ENCODE measurements at regions not wholly inside any gene's neighbourhood (a gene's known extent, or its start where the extent isn't known, plus 50 kb on each side); places are given as distances from the start of the nearest gene placed in this dataset.

DNA sequence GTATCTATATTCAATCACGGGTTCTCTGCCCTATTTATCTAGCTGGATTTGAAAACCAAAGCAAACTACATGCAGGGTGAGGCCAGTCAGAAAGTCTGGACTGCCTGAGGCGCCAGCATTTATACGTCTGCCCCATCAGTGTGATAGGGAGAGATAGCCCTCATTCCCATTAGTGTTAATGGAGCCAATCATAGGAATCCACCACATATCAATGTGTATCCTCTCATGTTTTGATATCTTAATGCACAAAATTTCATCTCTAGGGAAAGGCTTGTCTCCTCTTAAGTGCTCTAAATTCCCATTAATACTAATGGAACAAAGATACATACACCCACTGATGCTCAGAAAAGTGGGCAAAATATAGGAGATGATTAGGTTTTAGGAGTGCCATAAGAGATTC, 376.2 kb downstream of the BTBD3 start:
- TF ChIP-seq RERE (CRISPR knock-in tag; IDR thresholded peaks at IDR 0.05; ENCODE audit: borderline replicate concordance): no peak
- no peak for TF ChIP-seq TSC22D4 (tag; IDR thresholded peaks at IDR 0.05)
- TF ChIP-seq, protein P1, sequence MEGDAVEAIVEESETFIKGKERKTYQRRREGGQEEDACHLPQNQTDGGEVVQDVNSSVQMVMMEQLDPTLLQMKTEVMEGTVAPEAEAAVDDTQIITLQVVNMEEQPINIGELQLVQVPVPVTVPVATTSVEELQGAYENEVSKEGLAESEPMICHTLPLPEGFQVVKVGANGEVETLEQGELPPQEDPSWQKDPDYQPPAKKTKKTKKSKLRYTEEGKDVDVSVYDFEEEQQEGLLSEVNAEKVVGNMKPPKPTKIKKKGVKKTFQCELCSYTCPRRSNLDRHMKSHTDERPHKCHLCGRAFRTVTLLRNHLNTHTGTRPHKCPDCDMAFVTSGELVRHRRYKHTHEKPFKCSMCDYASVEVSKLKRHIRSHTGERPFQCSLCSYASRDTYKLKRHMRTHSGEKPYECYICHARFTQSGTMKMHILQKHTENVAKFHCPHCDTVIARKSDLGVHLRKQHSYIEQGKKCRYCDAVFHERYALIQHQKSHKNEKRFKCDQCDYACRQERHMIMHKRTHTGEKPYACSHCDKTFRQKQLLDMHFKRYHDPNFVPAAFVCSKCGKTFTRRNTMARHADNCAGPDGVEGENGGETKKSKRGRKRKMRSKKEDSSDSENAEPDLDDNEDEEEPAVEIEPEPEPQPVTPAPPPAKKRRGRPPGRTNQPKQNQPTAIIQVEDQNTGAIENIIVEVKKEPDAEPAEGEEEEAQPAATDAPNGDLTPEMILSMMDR (IDR thresholded peaks at IDR 0.05 in 2 of 3, conservative IDR thresholded peaks at IDR 0.05 in 1 of 3; ENCODE audit: insufficient read depth in 2 of 3, low read depth in 1 of 3, low read length in 3 of 3): no peak
- no peak for TF ChIP-seq TCF7L2 (IDR thresholded peaks at IDR 0.05; ENCODE audit: low read depth, low read length)
- no peak for TF ChIP-seq ZBTB8A (IDR thresholded peaks at IDR 0.05; ENCODE audit: partially characterized antibody)
- TF ChIP-seq NR2C2 (CRISPR knock-in tag; IDR thresholded peaks at IDR 0.05): no peak
- no peak for TF ChIP-seq NR2C2 (tag; IDR thresholded peaks at IDR 0.05)
- no peak for TF ChIP-seq RBM22 (IDR thresholded peaks at IDR 0.05; ENCODE audit: low read depth, low read length, poor library complexity, severe bottlenecking)
- no peak for TF ChIP-seq USF1 (CRISPR knock-in tag; IDR thresholded peaks at IDR 0.05)
- no peak for TF ChIP-seq TARDBP (IDR thresholded peaks at IDR 0.05)
- no peak for TF ChIP-seq SMC3 (conservative IDR thresholded peaks at IDR 0.05; ENCODE audit: insufficient read depth, low read depth, low read length)
